NCI-H1436 treated with DMSO at 0.1 percent for 48 hours (cell line): ENCODE measurements at regions not wholly inside any gene's neighbourhood (a gene's known extent, or its start where the extent isn't known, plus 50 kb on each side); places are given as distances from the start of the nearest gene placed in this dataset.
"Not testable (repeated sequence)": the region's sequence is repeated elsewhere in the genome, so short reads cannot be mapped to it uniquely, and the experiment has no call there.

Experiments
- DNase-seq: peaks from one replicate; lab custom pipeline; 2025; lab: John Stamatoyannopoulos, UW

- no peak for DNase-seq
Observed at GRCh38 chr1:217138173-217138765, 415.0 kb upstream of the ESRRG start.

DNA sequence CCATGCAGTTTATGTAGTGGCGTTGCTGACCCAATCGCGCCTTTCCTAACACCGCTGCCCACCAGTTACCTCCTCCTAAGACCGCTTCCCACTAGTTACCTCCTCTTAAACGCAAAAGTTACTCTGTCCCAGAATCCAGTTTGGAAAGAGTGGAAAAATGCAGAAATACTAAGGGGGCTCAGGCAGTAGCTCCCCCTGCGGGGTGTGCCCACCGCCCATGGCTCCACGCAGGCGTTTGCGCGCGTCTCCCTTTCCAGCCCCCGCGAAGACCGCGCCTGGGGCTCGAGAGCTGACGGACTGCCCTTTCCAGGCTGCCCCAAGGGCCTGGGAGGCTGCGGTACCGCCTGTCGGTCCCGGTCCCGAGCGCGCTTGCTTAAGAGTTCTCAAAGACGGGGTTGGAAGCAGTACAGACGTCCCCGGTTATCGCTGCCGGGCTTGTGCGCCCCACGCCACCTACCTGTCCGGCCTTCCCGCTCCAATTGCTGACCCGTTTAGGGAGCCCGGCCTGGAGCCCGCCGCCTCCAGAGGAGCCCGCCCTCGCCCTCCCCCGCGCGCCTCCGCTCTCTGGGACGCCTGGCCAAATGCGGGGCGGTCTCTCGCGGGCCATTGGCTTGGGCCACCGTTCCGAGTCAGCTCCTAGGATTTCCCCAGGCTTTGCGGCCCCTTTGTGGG, 414.1 kb upstream of the ESRRG start:
- no peak for DNase-seq

GRCh38 chr1:217136895-217137205, 413.6 kb upstream of the ESRRG start:
- no peak for DNase-seq

DNA sequence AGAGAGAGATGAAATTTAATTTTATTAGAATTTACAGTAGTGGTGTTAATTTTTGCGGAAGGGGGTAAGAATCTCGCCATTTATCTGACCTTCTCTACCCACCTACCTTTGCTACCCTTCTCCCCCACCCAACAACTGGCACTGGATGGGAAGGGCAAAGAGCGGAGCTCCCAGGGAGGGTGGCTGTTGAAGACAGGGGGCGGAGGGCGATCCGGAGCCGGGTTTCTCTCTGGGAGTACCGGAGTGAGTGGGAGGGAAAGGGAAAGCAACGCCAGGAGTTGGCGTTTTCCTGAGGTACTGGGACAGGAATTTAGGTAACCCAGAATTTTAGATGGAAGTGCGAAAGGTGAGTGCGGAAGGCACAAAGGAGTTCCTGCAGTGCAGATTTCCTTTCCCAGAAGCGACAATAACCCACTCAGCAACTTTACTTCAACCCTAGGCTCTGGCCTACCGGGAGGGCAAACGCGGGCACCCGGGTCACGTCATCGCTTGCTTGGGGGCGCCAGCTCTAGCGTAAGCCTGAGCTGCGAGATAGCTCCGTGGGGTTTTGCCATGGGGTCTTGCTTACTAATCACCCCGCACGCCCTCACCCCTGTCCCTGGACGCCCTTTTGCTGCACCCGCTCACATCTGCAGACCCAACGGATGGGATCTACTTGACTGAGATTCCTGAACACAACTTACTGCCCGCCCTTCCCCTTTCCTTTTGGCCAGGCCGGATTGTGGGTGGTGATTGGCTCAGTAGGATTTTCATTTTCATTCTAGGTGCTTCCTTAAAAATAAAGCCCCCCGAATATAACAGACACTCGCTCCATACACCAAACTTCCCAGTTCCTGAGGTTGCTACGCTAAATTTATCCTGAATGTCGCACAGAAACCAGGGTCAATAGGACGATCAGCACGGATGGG, 413.0 kb upstream of the ESRRG start:
- DNase-seq, result no peak

DNA sequence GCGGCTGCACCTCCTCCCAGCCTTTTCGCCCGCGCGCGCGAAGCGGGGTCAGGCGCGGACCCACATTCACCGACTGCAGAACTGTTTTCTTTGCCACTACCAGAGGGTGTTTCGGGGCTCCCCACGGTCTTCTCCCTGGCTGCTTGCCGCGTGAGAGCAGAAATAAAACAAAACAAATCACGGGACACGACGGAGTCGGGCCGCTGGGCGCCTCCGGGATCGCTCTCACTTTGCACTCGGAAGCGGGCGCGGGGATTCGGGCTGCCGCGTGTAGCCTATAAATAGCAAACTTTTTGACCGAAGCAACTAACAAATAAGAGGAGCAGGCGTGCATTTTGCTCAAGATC, 412.3 kb upstream of the ESRRG start:
- DNase-seq, result no peak

- DNase-seq, result no peak
Observed at GRCh38 chr1:217134857-217135568, 411.8 kb upstream of the ESRRG start.

- DNase-seq, result no peak
Observed at GRCh38 chr1:217133958-217134856, 411.0 kb upstream of the ESRRG start.

- DNase-seq, result no peak
Observed at GRCh38 chr1:217133092-217133491, 409.9 kb upstream of the ESRRG start.

DNA sequence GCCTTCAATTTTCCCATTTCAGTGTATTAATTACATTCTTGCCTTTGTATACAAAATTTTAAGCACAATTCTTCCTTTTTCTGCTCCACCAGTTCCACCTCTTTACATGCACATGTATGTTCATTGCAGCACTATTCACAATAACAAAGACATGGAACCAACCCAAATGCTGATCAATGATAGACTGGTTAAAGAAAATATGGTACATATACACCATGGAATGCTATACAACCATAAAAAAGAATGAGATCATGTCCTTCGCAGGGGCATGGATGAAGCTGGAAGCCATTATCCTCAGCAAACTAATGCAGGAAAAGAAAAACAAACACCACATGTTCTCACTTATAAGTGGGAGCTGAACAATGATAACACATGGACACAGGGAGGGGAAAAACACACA, 400.1 kb upstream of the ESRRG start:
- DNase-seq, result not testable (repeated sequence)

- DNase-seq, result no peak
Observed at GRCh38 chr1:217117973-217118465, 394.8 kb upstream of the ESRRG start.

GRCh38 chr1:217115404-217116380, 392.5 kb upstream of the ESRRG start:
- DNase-seq, result no peak

GRCh38 chr1:217109928-217110327, 386.7 kb upstream of the ESRRG start:
- DNase-seq, result no peak

GRCh38 chr1:217106231-217106901, 383.1 kb upstream of the ESRRG start:
- DNase-seq, result no peak

- DNase-seq, result no peak
Observed at GRCh38 chr1:217105437-217105836, 382.2 kb upstream of the ESRRG start.

GRCh38 chr1:217097819-217098218, 374.6 kb upstream of the ESRRG start:
- DNase-seq, result no peak

- DNase-seq, result no peak
Observed at GRCh38 chr1:217096200-217096599, 373.0 kb upstream of the ESRRG start.

DNA sequence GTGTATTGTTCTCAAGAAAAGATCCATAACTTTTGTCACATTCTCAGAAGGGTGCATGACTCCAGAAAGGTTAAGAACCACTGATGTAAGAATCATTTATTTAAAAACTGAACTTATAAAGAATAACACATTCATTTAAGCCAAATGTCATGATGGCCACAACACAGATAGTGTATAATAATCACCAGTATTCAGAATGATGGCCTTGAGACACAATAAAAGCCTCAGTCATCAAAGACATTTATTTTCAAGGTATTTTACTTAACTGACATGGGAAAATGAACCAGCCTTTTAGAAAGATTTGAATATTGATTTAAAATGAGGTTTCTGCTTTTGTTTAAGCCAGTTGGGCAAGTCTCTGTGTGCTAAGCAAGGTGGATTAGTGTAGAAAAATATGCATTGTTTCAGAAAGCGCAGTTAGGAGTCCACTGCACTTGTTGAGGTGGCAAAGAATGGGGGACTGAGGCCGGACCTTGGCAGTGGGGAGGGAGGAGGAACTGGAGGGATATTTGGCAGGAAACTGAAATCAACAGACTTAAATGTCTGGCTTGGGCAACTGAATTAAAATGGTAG, 371.9 kb upstream of the ESRRG start:
- no peak for DNase-seq

DNA sequence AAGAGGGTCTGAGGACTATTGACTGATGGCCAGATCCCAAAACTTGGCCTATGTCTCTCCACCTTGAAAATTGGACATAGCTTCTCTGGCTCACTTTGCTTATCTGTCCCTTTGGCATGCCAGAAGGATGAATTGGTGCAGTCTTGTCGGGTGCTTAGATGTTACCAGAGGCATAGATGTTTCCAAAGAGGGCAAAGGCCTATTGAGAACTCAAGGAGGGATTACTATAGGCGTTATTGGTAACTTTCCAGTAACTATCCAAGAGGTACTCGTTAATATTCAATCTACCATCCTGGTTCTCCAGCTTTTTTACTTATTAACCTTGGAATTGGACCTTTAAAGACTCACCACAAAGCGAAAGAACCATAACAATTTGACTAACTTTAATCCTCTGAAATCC, 368.3 kb upstream of the ESRRG start:
- no peak for DNase-seq
